K562 (cell line): ENCODE measurements at regions not wholly inside any gene's neighbourhood (a gene's known extent, or its start where the extent isn't known, plus 50 kb on each side); places are given as distances from the start of the nearest gene placed in this dataset.

ENCODE experiments used
- ATAC-seq: fragments of 200-7000 bp; cut with Tn5 transposase; 3 replicates; pipeline ENCODE4 v1.9.1; 2020; ENCODE audit warnings: moderate library complexity
- BruUV-seq: library from RNA; stranded (reverse); fragments of 400-500 nt; replicated peaks from 2 replicates; lab custom pipeline; 2021; lab: Mats Ljungman, UMichigan
- CTCF ChIA-PET: fragments of 300-600 bp; formaldehyde crosslinking; extraction: SDS; loops from one replicate; lab custom pipeline; 2021; ENCODE audit warnings: low intra/inter-chr PET ratio; lab: Yijun Ruan, JAX
- POLR2A ChIA-PET: fragments of 300-600, 350-650 bp; sonication (Branson Sonifier 250); formaldehyde crosslinking; extraction: SDS; loops from one replicate; lab custom pipeline; 2021; ENCODE audit warnings: antibody characterized with exemption, inconsistent platforms; lab: Yijun Ruan, JAX
- DNase-seq, 4 experiments: peaks; one replicate each; pipeline versions ENCODE4 v3.0.0 to v3.0.0-alpha.2; 2011 to 2018; ENCODE audit warnings: low spot score in 3 of 4, mixed read lengths in 3 of 4; ENCODE audit errors: extremely low read depth in 1 of 4
- FAIRE-seq: peaks from 2 replicates; lab custom pipeline; 2011; peaks lifted over from hg19 to GRCh38; lab: Jason Lieb, UNC
- H2AFZ ChIP-seq: 2 replicates; pipeline ENCODE4 v1.6.0; 2011; ENCODE audit warnings: low read depth, low read length, control low read depth, inconsistent platforms
- H3K27ac ChIP-seq: fragments of 200-600 bp; 3 replicates; pipeline ENCODE4 v1.8.0; 2011; ENCODE audit warnings: low read depth, mild to moderate bottlenecking, control low read depth, inconsistent platforms, low read length, moderate library complexity, mixed read lengths; ENCODE audit errors: extremely low read depth
- H3K27me3 ChIP-seq, 2 experiments: fragments of 300-600 bp in 1 of 2; 2 replicates in 1 of 2; 3 replicates in 1 of 2; pipeline versions ENCODE4 v1.6.0 to v1.8.0; 2011; ENCODE audit warnings: inconsistent platforms in 2 of 2, low read length in 2 of 2, mild to moderate bottlenecking in 1 of 2, mixed read lengths in 1 of 2, moderate library complexity in 1 of 2; ENCODE audit not compliant: control insufficient read depth in 2 of 2, insufficient read depth in 2 of 2
- H3K36me3 ChIP-seq: fragments of 300-600 bp; 3 replicates; pipeline ENCODE4 v1.8.0; 2011; ENCODE audit warnings: mild to moderate bottlenecking, low read length, inconsistent platforms; ENCODE audit not compliant: control insufficient read depth, insufficient read depth
- H3K4me1 ChIP-seq, 2 experiments: fragments of 200-600 bp in 1 of 2; replicated peaks in 1 of 2; 2 replicates in 1 of 2; 3 replicates in 1 of 2; pipeline versions ENCODE4 v1.5.1 to v1.8.0; 2011; ENCODE audit warnings: inconsistent platforms in 2 of 2, low read length in 2 of 2, mild to moderate bottlenecking in 1 of 2, mixed read lengths in 1 of 2, moderate library complexity in 1 of 2; ENCODE audit not compliant: control insufficient read depth in 2 of 2, insufficient read depth in 2 of 2
- H3K4me2 ChIP-seq: 2 replicates; pipeline ENCODE4 v1.6.1; 2011; ENCODE audit warnings: low read length, control low read depth, inconsistent platforms, mixed read lengths; ENCODE audit not compliant: insufficient read depth
- H3K4me3 ChIP-seq: fragments of 200-600 bp; sonication (generic), shearing (Covaris generic); 2 replicates; pipeline ENCODE4 v1.5.1; 2016; ENCODE audit warnings: control low read depth, inconsistent platforms
- H3K79me2 ChIP-seq: fragments of 200-600 bp; 3 replicates; pipeline ENCODE4 v1.8.0; 2011; ENCODE audit warnings: low read length, inconsistent platforms; ENCODE audit not compliant: control insufficient read depth, insufficient read depth
- H3K9ac ChIP-seq, 2 experiments: 2 replicates each; pipeline versions ENCODE4 v1.6.0 to v1.6.1; 2011; ENCODE audit warnings: low read depth in 2 of 2, low read length in 2 of 2, control low read depth in 1 of 2, inconsistent platforms in 1 of 2, mild to moderate bottlenecking in 1 of 2, mixed read lengths in 1 of 2; ENCODE audit not compliant: insufficient read depth in 1 of 2
- H3K9me1 ChIP-seq: one replicate; pipeline ENCODE4 v1.6.0; 2011; ENCODE audit warnings: inconsistent platforms, mild to moderate bottlenecking, low read length, moderate library complexity; ENCODE audit not compliant: control insufficient read depth, insufficient read depth
- H3K9me3 ChIP-seq: replicated peaks from 2 replicates; pipeline ENCODE4 v1.5.1; 2011; ENCODE audit warnings: low read depth, low read length, inconsistent platforms; ENCODE audit not compliant: control insufficient read depth, insufficient read depth
- H4K20me1 ChIP-seq: replicated peaks from 2 replicates; pipeline ENCODE4 v1.6.1; 2011; ENCODE audit warnings: low read length, inconsistent platforms, mixed read lengths; ENCODE audit not compliant: control insufficient read depth, insufficient read depth
- CREBBP ChIP-seq: IDR thresholded peaks from one replicate; pipeline ENCODE4 v1.6.1; 2012; ENCODE audit warnings: low read depth, mild to moderate bottlenecking, control low read depth, inconsistent platforms, low read length
- ELF4 ChIP-seq: fragments of 450-650 bp; formaldehyde crosslinking; IDR thresholded peaks from 2 replicates; pipeline ENCODE4 v1.4.0; 2022; ENCODE audit warnings: missing genetic modification characterization
- KAT7 ChIP-seq: sonication (generic); formaldehyde crosslinking; IDR thresholded peaks from 2 replicates; pipeline ENCODE4 v1.8.0; 2022; ENCODE audit warnings: missing genetic modification reagents, mild to moderate bottlenecking, borderline replicate concordance
- LARP7 ChIP-seq: fragments of 450-650 bp; IDR thresholded peaks from 2 replicates; pipeline ENCODE4 v1.6.1; 2016
- MEF2D ChIP-seq: conservative IDR thresholded peaks from 2 replicates; pipeline ENCODE4 v1.6.1; 2016; ENCODE audit warnings: low read depth, missing genetic modification characterization, missing compliant biosample characterization
- PHF8 ChIP-seq: fragments of 200-600 bp; sonication (generic); IDR thresholded peaks from 2 replicates; pipeline ENCODE4 v1.6.1; 2012; ENCODE audit warnings: mixed run types, mild to moderate bottlenecking, inconsistent platforms, low read length, moderate library complexity, borderline replicate concordance
- PML ChIP-seq: IDR thresholded peaks from 2 replicates; pipeline ENCODE4 v1.6.1; 2012; ENCODE audit warnings: low read length, inconsistent platforms
- RBM34 ChIP-seq: fragments of 200-400 bp; formaldehyde crosslinking; IDR thresholded peaks from 2 replicates; pipeline ENCODE4 v1.6.1; 2018; ENCODE audit warnings: low read length, borderline replicate concordance; ENCODE audit not compliant: insufficient read depth
- SIRT6 ChIP-seq: IDR thresholded peaks from one replicate; pipeline ENCODE4 v1.6.1; 2012; ENCODE audit warnings: low read depth, mild to moderate bottlenecking, control low read depth, inconsistent platforms, low read length, moderate library complexity
- THRAP3 ChIP-seq: fragments of 450-650 bp; IDR thresholded peaks from 2 replicates; pipeline ENCODE4 v1.6.1; 2016; ENCODE audit warnings: mild to moderate bottlenecking, inconsistent platforms, borderline replicate concordance
- ZBTB7A ChIP-seq: IDR thresholded peaks from 2 replicates; pipeline ENCODE4 v1.6.1; 2011; ENCODE audit warnings: low read depth, mild to moderate bottlenecking, low read length, moderate library complexity, borderline replicate concordance; ENCODE audit not compliant: control insufficient read depth
- WGBS: fragments of 100-300 bp; shearing (Covaris generic); methylation state at CpG from one replicate; pipeline ENCODE4 v1.1.6; 2016; ENCODE audit warnings: low coverage, mixed read lengths; ENCODE audit not compliant: insufficient coverage; ENCODE audit errors: missing lambda C conversion rate; 5-methylcytosine and 5-hydroxymethylcytosine counted together
- in situ Hi-C: fragments of 300-500 bp; cut with MboI; formaldehyde crosslinking; loops from 4 replicates; pipeline ENCODE4 v1.15.0; 2018; ENCODE audit warnings: inconsistent platforms, mixed read lengths
- intact Hi-C: fragments of 100-400 bp; cut with micrococcal nuclease; formaldehyde crosslinking; loops from 2 replicates; pipeline ENCODE4 v1.14.2; 2022
- TF ChIP-seq, protein P1 (sequence below): fragments of 250-450 bp; sonication (Bioruptor Pico); IDR thresholded peaks from 2 replicates; pipeline ENCODE4 v1.4.0; 2020; ENCODE audit warnings: mild to moderate bottlenecking, moderate library complexity, borderline replicate concordance
- TF ChIP-seq, protein P2 (sequence below): fragments of 450-650 bp; IDR thresholded peaks from 2 replicates; pipeline ENCODE4 v1.6.1; 2017; ENCODE audit warnings: antibody characterized with exemption, mild to moderate bottlenecking
- TF ChIP-seq, protein P3 (sequence below): fragments of 450-650 bp; formaldehyde crosslinking; IDR thresholded peaks from 2 replicates; pipeline ENCODE4 v1.4.0; 2020; ENCODE audit warnings: mild to moderate bottlenecking, moderate library complexity

DNA sequence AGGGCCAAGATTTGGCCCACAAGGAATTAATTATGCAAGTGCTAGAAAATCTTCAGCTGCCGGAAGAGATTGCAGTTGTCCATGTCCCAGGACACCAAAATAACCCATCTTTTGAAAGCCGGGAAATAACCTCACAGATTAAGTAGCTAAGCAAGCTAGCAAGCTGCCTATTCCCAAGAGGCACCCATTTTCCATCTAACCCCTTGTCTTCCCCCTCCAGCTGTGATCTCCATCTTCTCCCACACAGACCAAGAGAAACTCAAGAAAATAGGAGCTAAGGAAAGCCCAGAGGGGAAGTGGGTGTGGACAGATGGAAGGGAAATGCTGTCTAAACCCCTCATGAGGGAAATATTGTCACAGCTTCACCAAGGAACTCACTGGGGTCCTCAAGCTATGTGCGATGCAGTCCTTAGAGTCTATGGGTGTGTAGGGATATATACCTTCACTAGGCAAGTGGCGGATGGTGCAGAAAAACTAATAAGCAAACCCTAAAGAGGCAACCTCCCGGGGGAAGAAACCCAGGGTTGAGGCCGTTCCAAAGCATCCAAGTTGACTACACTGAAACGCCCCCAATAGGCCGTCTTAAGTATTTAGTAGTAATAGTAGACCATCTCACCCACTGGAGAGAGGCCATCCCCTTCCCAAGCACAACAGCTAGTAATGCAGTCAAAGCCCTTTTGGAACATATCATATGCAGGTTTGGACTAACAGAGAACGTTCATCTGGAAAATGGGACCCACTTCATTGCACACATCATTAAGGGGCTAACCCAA, 64.3 kb upstream of the PRSS16 start:
- BruUV-seq = no TSS peak
- intact Hi-C loops (loop anchor here (10.0 kb wide), 1 partner anchor 492 kb away; no protein-coding TSS in a partner anchor), in situ Hi-C loops (no loop called here)
- POLR2A ChIA-PET = interaction anchor here (0.5 to 1.6 kb wide), 5 partner anchors 36 to 654 kb away, joined by 3 to 5 read pairs (median 4); a partner anchor contains a TSS
- peaks cover 8% of the 10 kb centered on the region in 2 experiments; a peak in 4 of 5 replicates for H3K4me1 ChIP-seq
- no peak overlapping the region for H3K4me2 ChIP-seq
- no peaks in the 10 kb centered on the region for H3K9me1 ChIP-seq
- H3K36me3 ChIP-seq = no peaks in the 10 kb centered on the region
- no peak overlapping the region for H3K27ac ChIP-seq
- no peaks in the 10 kb centered on the region for H3K79me2 ChIP-seq
- no peak overlapping the region for H2AFZ ChIP-seq
- DNase-seq (no peak), ATAC-seq (no peak), FAIRE-seq (no peak)
- no peak overlapping the region for H3K4me3 ChIP-seq
- CTCF ChIA-PET = no interaction called here
- no peaks in the 10 kb centered on the region for H4K20me1 ChIP-seq
- H3K9me3 ChIP-seq = peaks cover 6% of the 10 kb centered on the region
- H3K27me3 ChIP-seq = no peaks in the 10 kb centered on the region
- H3K9ac ChIP-seq = no peak overlapping the region
- WGBS = 56% methylated on average over 9 of the region's 9 CpGs
- no peak for TF ChIP-seq THRAP3
- TF ChIP-seq, protein P1, sequence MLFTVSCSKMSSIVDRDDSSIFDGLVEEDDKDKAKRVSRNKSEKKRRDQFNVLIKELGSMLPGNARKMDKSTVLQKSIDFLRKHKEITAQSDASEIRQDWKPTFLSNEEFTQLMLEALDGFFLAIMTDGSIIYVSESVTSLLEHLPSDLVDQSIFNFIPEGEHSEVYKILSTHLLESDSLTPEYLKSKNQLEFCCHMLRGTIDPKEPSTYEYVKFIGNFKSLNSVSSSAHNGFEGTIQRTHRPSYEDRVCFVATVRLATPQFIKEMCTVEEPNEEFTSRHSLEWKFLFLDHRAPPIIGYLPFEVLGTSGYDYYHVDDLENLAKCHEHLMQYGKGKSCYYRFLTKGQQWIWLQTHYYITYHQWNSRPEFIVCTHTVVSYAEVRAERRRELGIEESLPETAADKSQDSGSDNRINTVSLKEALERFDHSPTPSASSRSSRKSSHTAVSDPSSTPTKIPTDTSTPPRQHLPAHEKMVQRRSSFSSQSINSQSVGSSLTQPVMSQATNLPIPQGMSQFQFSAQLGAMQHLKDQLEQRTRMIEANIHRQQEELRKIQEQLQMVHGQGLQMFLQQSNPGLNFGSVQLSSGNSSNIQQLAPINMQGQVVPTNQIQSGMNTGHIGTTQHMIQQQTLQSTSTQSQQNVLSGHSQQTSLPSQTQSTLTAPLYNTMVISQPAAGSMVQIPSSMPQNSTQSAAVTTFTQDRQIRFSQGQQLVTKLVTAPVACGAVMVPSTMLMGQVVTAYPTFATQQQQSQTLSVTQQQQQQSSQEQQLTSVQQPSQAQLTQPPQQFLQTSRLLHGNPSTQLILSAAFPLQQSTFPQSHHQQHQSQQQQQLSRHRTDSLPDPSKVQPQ (CRISPR knock-in tag) = no peak
- no peak for TF ChIP-seq MEF2D (tag)
- no peak for TF ChIP-seq LARP7
- TF ChIP-seq, protein P2, sequence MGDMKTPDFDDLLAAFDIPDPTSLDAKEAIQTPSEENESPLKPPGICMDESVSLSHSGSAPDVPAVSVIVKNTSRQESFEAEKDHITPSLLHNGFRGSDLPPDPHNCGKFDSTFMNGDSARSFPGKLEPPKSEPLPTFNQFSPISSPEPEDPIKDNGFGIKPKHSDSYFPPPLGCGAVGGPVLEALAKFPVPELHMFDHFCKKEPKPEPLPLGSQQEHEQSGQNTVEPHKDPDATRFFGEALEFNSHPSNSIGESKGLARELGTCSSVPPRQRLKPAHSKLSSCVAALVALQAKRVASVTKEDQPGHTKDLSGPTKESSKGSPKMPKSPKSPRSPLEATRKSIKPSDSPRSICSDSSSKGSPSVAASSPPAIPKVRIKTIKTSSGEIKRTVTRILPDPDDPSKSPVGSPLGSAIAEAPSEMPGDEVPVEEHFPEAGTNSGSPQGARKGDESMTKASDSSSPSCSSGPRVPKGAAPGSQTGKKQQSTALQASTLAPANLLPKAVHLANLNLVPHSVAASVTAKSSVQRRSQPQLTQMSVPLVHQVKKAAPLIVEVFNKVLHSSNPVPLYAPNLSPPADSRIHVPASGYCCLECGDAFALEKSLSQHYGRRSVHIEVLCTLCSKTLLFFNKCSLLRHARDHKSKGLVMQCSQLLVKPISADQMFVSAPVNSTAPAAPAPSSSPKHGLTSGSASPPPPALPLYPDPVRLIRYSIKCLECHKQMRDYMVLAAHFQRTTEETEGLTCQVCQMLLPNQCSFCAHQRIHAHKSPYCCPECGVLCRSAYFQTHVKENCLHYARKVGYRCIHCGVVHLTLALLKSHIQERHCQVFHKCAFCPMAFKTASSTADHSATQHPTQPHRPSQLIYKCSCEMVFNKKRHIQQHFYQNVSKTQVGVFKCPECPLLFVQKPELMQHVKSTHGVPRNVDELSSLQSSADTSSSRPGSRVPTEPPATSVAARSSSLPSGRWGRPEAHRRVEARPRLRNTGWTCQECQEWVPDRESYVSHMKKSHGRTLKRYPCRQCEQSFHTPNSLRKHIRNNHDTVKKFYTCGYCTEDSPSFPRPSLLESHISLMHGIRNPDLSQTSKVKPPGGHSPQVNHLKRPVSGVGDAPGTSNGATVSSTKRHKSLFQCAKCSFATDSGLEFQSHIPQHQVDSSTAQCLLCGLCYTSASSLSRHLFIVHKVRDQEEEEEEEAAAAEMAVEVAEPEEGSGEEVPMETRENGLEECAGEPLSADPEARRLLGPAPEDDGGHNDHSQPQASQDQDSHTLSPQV = no peak
- no peak for TF ChIP-seq PML
- no peak for TF ChIP-seq SIRT6
- TF ChIP-seq CREBBP = no peak
- no peak for TF ChIP-seq PHF8
- TF ChIP-seq, protein P3, sequence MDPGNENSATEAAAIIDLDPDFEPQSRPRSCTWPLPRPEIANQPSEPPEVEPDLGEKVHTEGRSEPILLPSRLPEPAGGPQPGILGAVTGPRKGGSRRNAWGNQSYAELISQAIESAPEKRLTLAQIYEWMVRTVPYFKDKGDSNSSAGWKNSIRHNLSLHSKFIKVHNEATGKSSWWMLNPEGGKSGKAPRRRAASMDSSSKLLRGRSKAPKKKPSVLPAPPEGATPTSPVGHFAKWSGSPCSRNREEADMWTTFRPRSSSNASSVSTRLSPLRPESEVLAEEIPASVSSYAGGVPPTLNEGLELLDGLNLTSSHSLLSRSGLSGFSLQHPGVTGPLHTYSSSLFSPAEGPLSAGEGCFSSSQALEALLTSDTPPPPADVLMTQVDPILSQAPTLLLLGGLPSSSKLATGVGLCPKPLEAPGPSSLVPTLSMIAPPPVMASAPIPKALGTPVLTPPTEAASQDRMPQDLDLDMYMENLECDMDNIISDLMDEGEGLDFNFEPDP (CRISPR knock-in tag) = no peak
- TF ChIP-seq KAT7 (CRISPR knock-in tag) = no peak
- TF ChIP-seq RBM34 = no peak
- no peak for TF ChIP-seq ZBTB7A
- no peak for TF ChIP-seq ELF4
